Endothelial cell (in vitro differentiated cells): ENCODE measurements at regions not wholly inside any gene's neighbourhood (a gene's known extent, or its start where the extent isn't known, plus 50 kb on each side); places are given as distances from the start of the nearest gene placed in this dataset.

Experiments
- DNase-seq: peaks from one replicate; pipeline ENCODE4 v3.0.0; 2021; ENCODE audit warnings: low spot score
- H3K27ac Mint-ChIP-seq: one replicate; pipeline ENCODE4 v1.8.0; 2021; ENCODE audit warnings: mixed read lengths, inconsistent platforms; ENCODE audit not compliant: unreplicated experiment
- H3K27me3 Mint-ChIP-seq: one replicate; pipeline ENCODE4 v1.8.0; 2021; ENCODE audit warnings: mild to moderate bottlenecking, moderate library complexity, mixed read lengths, inconsistent platforms; ENCODE audit not compliant: unreplicated experiment
- H3K36me3 Mint-ChIP-seq: one replicate; pipeline ENCODE4 v1.8.0; 2021; ENCODE audit warnings: mild to moderate bottlenecking, low read depth, mixed read lengths, inconsistent platforms; ENCODE audit not compliant: unreplicated experiment
- H3K4me1 Mint-ChIP-seq: one replicate; pipeline ENCODE4 v1.8.0; 2021; ENCODE audit warnings: mild to moderate bottlenecking, mixed read lengths, inconsistent platforms; ENCODE audit not compliant: unreplicated experiment
- H3K4me3 Mint-ChIP-seq: one replicate; pipeline ENCODE4 v1.8.0; 2021; ENCODE audit warnings: mild to moderate bottlenecking, mixed read lengths, inconsistent platforms; ENCODE audit not compliant: unreplicated experiment
- H3K9me3 Mint-ChIP-seq: one replicate; pipeline ENCODE4 v1.8.0; 2021; ENCODE audit warnings: mixed read lengths, inconsistent platforms; ENCODE audit not compliant: unreplicated experiment
- CTCF ChIP-seq: fragments of 200-600 bp; sonication (generic); IDR thresholded peaks from one replicate; pipeline ENCODE4 v1.5.0; 2021; ENCODE audit warnings: antibody characterized with exemption; ENCODE audit not compliant: unreplicated experiment

- no peak for DNase-seq
- Mint-ChIP-seq H3K9me3 (no peaks in the 10 kb centered on the region), H3K36me3 (no peaks in the 10 kb centered on the region), H3K4me1 (peaks cover 5% of the 10 kb centered on the region), H3K27ac (no peak overlapping the region), H3K27me3 (no peaks in the 10 kb centered on the region), H3K4me3 (no peak overlapping the region)
- TF ChIP-seq CTCF, result no peak
Observed at GRCh38 chr4:30395902-30396301, 324.3 kb upstream of the PCDH7 start.

GRCh38 chr4:30396772-30397475 is 323.2 kb upstream of the PCDH7 start:
- Mint-ChIP-seq H3K9me3 (no peaks in the 10 kb centered on the region), H3K27me3 (no peaks in the 10 kb centered on the region), H3K36me3 (no peaks in the 10 kb centered on the region), H3K4me3 (no peak overlapping the region), H3K4me1 (peaks cover 5% of the 10 kb centered on the region), H3K27ac (no peak overlapping the region)
- no peak for DNase-seq
- no peak for TF ChIP-seq CTCF

- Mint-ChIP-seq H3K27ac (no peak overlapping the region), H3K9me3 (no peaks in the 10 kb centered on the region), H3K4me1 (peaks cover 5% of the 10 kb centered on the region), H3K27me3 (no peaks in the 10 kb centered on the region), H3K36me3 (no peaks in the 10 kb centered on the region), H3K4me3 (no peak overlapping the region)
- no peak for DNase-seq
- no peak for TF ChIP-seq CTCF
Observed at GRCh38 chr4:30399476-30399875, 320.7 kb upstream of the PCDH7 start.

GRCh38 chr4:30402276-30402675 is 317.9 kb upstream of the PCDH7 start:
- H3K4me3 Mint-ChIP-seq, result no peak overlapping the region
- no peak for DNase-seq
- H3K9me3 Mint-ChIP-seq, result no peaks in the 10 kb centered on the region
- H3K36me3 Mint-ChIP-seq, result no peaks in the 10 kb centered on the region
- H3K27me3 Mint-ChIP-seq, result no peaks in the 10 kb centered on the region
- no peak overlapping the region for H3K27ac Mint-ChIP-seq
- no peak for TF ChIP-seq CTCF
- H3K4me1 Mint-ChIP-seq, result no peaks in the 10 kb centered on the region

GRCh38 chr4:30413915-30414314 is 306.3 kb upstream of the PCDH7 start:
- Mint-ChIP-seq H3K4me1 (no peaks in the 10 kb centered on the region), H3K9me3 (peaks cover 11% of the 10 kb centered on the region), H3K27me3 (peaks cover 1% of the 10 kb centered on the region), H3K4me3 (no peak overlapping the region), H3K36me3 (peaks cover 11% of the 10 kb centered on the region), H3K27ac (no peak overlapping the region)
- TF ChIP-seq CTCF, result no peak
- DNase-seq, result no peak
